HCT116 (cell line): ENCODE measurements at regions not wholly inside any gene's neighbourhood (a gene's known extent, or its start where the extent isn't known, plus 50 kb on each side); places are given as distances from the start of the nearest gene placed in this dataset.

Experiments used
- ATAC-seq: fragments of 200-7000 bp; cut with Tn5 transposase; 2 replicates; pipeline ENCODE4 v1.9.1; 2020; ENCODE audit warnings: mild to moderate bottlenecking, moderate library complexity
- BruUV-seq: library from RNA; stranded (reverse); fragments of 400-500 nt; replicated peaks from 2 replicates; lab custom pipeline; 2021; lab: Mats Ljungman, UMichigan
- CTCF ChIA-PET: fragments of 300-600 bp; sonication (Branson Sonifier 250); formaldehyde crosslinking; loops from one replicate; lab custom pipeline; 2021; ENCODE audit warnings: antibody characterized with exemption; lab: Charles Lee
- POLR2A ChIA-PET: fragments of 300-600, 350-600 bp; sonication (Branson Sonifier 250); formaldehyde crosslinking; loops from one replicate; lab custom pipeline; 2021; ENCODE audit warnings: antibody characterized with exemption; lab: Charles Lee
- RAD21 ChIA-PET, 2 experiments: fragments of 300-600 bp; sonication (Branson Sonifier 250); formaldehyde crosslinking; loops; one replicate each; lab custom pipeline; 2023; ENCODE audit warnings: low total read pairs in 2 of 2; ENCODE audit not compliant: uncharacterized antibody in 2 of 2, unreplicated experiment in 2 of 2, low non-redundant PET in 1 of 2; lab: Charles Lee
- DNase-seq: peaks from one replicate; pipeline ENCODE4 v3.0.0-alpha.2; 2010; ENCODE audit warnings: low read depth, low spot score
- H2AFZ ChIP-seq: fragments of 200-600 bp; shearing (Covaris generic), sonication (generic); 2 replicates; pipeline ENCODE4 v1.6.1; 2017; ENCODE audit warnings: low read depth, mixed run types, mixed read lengths, antibody characterized with exemption, low read length; ENCODE audit not compliant: poor library complexity, severe bottlenecking
- H3K27ac ChIP-seq: 2 replicates; pipeline ENCODE4 v1.5.1; 2012; ENCODE audit warnings: low read depth, low read length
- H3K27me3 ChIP-seq: fragments of 200-600 bp; sonication (generic); 2 replicates; pipeline ENCODE4 v1.6.1; 2016; ENCODE audit warnings: mixed run types, low read length, mixed read lengths; ENCODE audit not compliant: insufficient read depth
- H3K36me3 ChIP-seq, 2 experiments: fragments of 200-500 bp in 1 of 2; fragments of 200-600 bp in 1 of 2; sonication (Bioruptor generic) in 1 of 2; sonication (generic) in 1 of 2; 2 replicates each; pipeline versions ENCODE4 v1.5.1 to v1.6.1; 2014 to 2016; ENCODE audit warnings: low read length in 2 of 2, inconsistent platforms in 1 of 2, mixed read lengths in 1 of 2, mixed run types in 1 of 2; ENCODE audit not compliant: insufficient read depth in 2 of 2, control insufficient read depth in 1 of 2
- H3K4me1 ChIP-seq, 2 experiments: fragments of 200-600 bp in 1 of 2; sonication (generic) in 1 of 2; 2 replicates each; pipeline versions ENCODE4 v1.5.1 to v1.6.1; 2012 to 2017; ENCODE audit warnings: low read length in 2 of 2, inconsistent platforms in 1 of 2, mild to moderate bottlenecking in 1 of 2, mixed read lengths in 1 of 2, mixed run types in 1 of 2, moderate library complexity in 1 of 2; ENCODE audit not compliant: insufficient read depth in 2 of 2, control insufficient read depth in 1 of 2
- H3K4me2 ChIP-seq: fragments of 200-600 bp; sonication (generic); 2 replicates; pipeline ENCODE4 v1.6.1; 2017; ENCODE audit warnings: mixed run types, low read length, mixed read lengths
- H3K4me3 ChIP-seq, 2 experiments: fragments of 200-600 bp in 1 of 2; sonication (generic) in 1 of 2; replicated peaks in 1 of 2; 2 replicates each; pipeline ENCODE4 v1.5.1; 2011 to 2016; ENCODE audit warnings: low read length in 2 of 2, control low read depth in 1 of 2, low read depth in 1 of 2, mild to moderate bottlenecking in 1 of 2, mixed read lengths in 1 of 2, mixed run types in 1 of 2
- H3K79me2 ChIP-seq: fragments of 200-600 bp; sonication (generic); 2 replicates; pipeline ENCODE4 v1.6.1; 2017; ENCODE audit warnings: mild to moderate bottlenecking, mixed run types, low read length, moderate library complexity, mixed read lengths; ENCODE audit not compliant: insufficient read depth
- H3K9ac ChIP-seq: fragments of 200-600 bp; sonication (generic); 2 replicates; pipeline ENCODE4 v1.6.1; 2016; ENCODE audit warnings: low read length, mixed read lengths
- H3K9me2 ChIP-seq: fragments of 200-600 bp; sonication (generic), shearing (Covaris generic); 2 replicates; pipeline ENCODE4 v1.6.1; 2017; ENCODE audit warnings: mixed run types, mild to moderate bottlenecking, moderate library complexity; ENCODE audit not compliant: insufficient read depth
- H3K9me3 ChIP-seq, 2 experiments: fragments of 200-500 bp in 1 of 2; fragments of 200-600 bp in 1 of 2; sonication (Bioruptor generic) in 1 of 2; sonication (generic) in 1 of 2; 2 replicates each; pipeline ENCODE4 v1.6.1; 2014 to 2017; ENCODE audit warnings: low read length in 2 of 2, mixed read lengths in 2 of 2, inconsistent platforms in 1 of 2, low read depth in 1 of 2, mild to moderate bottlenecking in 1 of 2, mixed run types in 1 of 2, moderate library complexity in 1 of 2; ENCODE audit not compliant: control insufficient read depth in 1 of 2, insufficient read depth in 1 of 2
- H4K20me1 ChIP-seq: fragments of 200-600 bp; sonication (generic), shearing (Covaris generic); 2 replicates; pipeline ENCODE4 v1.6.1; 2017; ENCODE audit warnings: mixed run types, mild to moderate bottlenecking, moderate library complexity; ENCODE audit not compliant: insufficient read depth
- CBX3 ChIP-seq: IDR thresholded peaks from 2 replicates; pipeline ENCODE4 v1.6.1; 2012; ENCODE audit warnings: low read depth
- CEBPB ChIP-seq: IDR thresholded peaks from 2 replicates; pipeline ENCODE4 v1.6.1; 2012; ENCODE audit warnings: low read depth
- EGR1 ChIP-seq: IDR thresholded peaks from 2 replicates; pipeline ENCODE4 v1.6.1; 2012; ENCODE audit warnings: low read depth
- EZH2 ChIP-seq: fragments of 200-600 bp; sonication (generic); IDR thresholded peaks from 2 replicates; pipeline ENCODE4 v1.6.1; 2017; ENCODE audit warnings: antibody characterized with exemption, mixed run types
- EZH2phosphoT487 ChIP-seq: fragments of 200-600 bp; IDR thresholded peaks from 2 replicates; pipeline ENCODE4 v1.6.1; 2018; ENCODE audit warnings: antibody characterized with exemption, borderline replicate concordance
- FOSL1 ChIP-seq: IDR thresholded peaks from 2 replicates; pipeline ENCODE4 v1.6.1; 2012; ENCODE audit warnings: low read depth
- POLR2A ChIP-seq: IDR thresholded peaks from 2 replicates; pipeline ENCODE4 v1.7.0; 2011; ENCODE audit warnings: borderline replicate concordance; ENCODE audit not compliant: insufficient read depth, insufficient read length; ENCODE audit errors: extremely low read depth
- RAD21 ChIP-seq: IDR thresholded peaks from 2 replicates; pipeline ENCODE4 v1.6.1; 2012; ENCODE audit warnings: low read depth, mild to moderate bottlenecking
- SIN3A ChIP-seq: IDR thresholded peaks from 2 replicates; pipeline ENCODE4 v1.6.1; 2012; ENCODE audit warnings: low read depth
- SP1 ChIP-seq: IDR thresholded peaks from 2 replicates; pipeline ENCODE4 v1.6.1; 2012; ENCODE audit warnings: low read depth
- SRF ChIP-seq: IDR thresholded peaks from 2 replicates; pipeline ENCODE4 v1.6.1; 2012; ENCODE audit warnings: low read depth
- TCF7L2 ChIP-seq: IDR thresholded peaks from 2 replicates; pipeline ENCODE4 v1.7.0; 2011; ENCODE audit warnings: borderline replicate concordance, inconsistent platforms; ENCODE audit not compliant: insufficient read depth, insufficient read length; ENCODE audit errors: extremely low read depth
- YY1 ChIP-seq: IDR thresholded peaks from 2 replicates; pipeline ENCODE4 v1.6.1; 2011; ENCODE audit warnings: low read length, low read depth, moderate library complexity, mild to moderate bottlenecking; ENCODE audit not compliant: insufficient replicate concordance; ENCODE audit errors: extremely low read depth
- ZNF274 ChIP-seq: fragments of 200-500 bp; sonication (Bioruptor generic); IDR thresholded peaks from 2 replicates; pipeline ENCODE4 v1.6.1; 2014; ENCODE audit warnings: mild to moderate bottlenecking, low read depth, low read length, inconsistent platforms
- intact Hi-C: fragments of 100-400 bp; cut with micrococcal nuclease; formaldehyde crosslinking; loops from 2 replicates; pipeline ENCODE4 v1.10.0; 2022
- TF ChIP-seq, protein P1 (sequence below): IDR thresholded peaks from 2 replicates; pipeline ENCODE4 v1.6.1; 2012
- TF ChIP-seq, protein P2 (sequence below): IDR thresholded peaks from 2 replicates; pipeline ENCODE4 v1.6.1; 2012

DNA sequence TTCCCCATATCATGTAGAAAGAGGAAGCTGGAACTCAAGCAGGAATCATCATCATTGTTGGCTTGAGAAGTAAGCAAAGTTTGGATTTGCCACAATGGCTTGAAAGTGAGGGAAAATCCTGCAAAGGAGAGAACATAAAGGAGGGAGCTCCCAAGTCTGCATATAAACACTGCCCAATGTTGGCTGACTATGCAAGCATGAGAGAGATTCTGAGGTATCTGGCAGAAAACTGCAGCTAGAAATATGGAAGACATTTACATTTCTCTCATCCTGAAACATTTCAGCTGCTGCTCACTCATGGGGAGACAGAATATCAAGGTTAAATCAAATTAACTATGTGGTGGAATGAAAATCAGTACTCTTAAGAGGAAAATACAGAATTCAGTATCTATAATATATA lies 415.6 kb upstream of the TNC start:
- ChIA-PET RAD21 (no interaction called here), POLR2A (no interaction called here), CTCF (no interaction called here)
- BruUV-seq: no TSS peak
- H3K4me1 ChIP-seq: no peaks in the 10 kb centered on the region
- H3K9ac ChIP-seq: no peak overlapping the region
- intact Hi-C loops: no loop called here
- ATAC-seq: no peak
- 0 out of 2 replicates have a peak, but pooled peaks cover 2% of the 10 kb centered on the region for H3K9me2 ChIP-seq
- no peak overlapping the region for H3K27ac ChIP-seq
- DNase-seq: no peak
- no peaks in the 10 kb centered on the region for H3K9me3 ChIP-seq
- H3K27me3 ChIP-seq: peaks cover 5% of the 10 kb centered on the region; the same call in 1 of the 2 replicates
- no peaks in the 10 kb centered on the region for H3K36me3 ChIP-seq
- no peaks in the 10 kb centered on the region for H4K20me1 ChIP-seq
- no peak overlapping the region for H3K4me2 ChIP-seq
- no peak overlapping the region for H2AFZ ChIP-seq
- H3K4me3 ChIP-seq: no peak overlapping the region
- TF ChIP-seq FOSL1 (no peak), SP1 (no peak), YY1 (no peak), TCF7L2 (no peak), EZH2 (no peak), RAD21 (no peak), SIN3A (no peak), CEBPB (no peak), CBX3 (no peak), EZH2phosphoT487 (no peak), EGR1 (no peak), SRF (no peak), ZNF274 (no peak), POLR2A (no peak)
- TF ChIP-seq, protein P1, sequence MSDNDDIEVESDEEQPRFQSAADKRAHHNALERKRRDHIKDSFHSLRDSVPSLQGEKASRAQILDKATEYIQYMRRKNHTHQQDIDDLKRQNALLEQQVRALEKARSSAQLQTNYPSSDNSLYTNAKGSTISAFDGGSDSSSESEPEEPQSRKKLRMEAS: no peak
- TF ChIP-seq, protein P2, sequence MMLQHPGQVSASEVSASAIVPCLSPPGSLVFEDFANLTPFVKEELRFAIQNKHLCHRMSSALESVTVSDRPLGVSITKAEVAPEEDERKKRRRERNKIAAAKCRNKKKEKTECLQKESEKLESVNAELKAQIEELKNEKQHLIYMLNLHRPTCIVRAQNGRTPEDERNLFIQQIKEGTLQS: no peak
- TF ChIP-seq, all 23 proteins: peak for 0
- H3K79me2 ChIP-seq: no peaks in the 10 kb centered on the region
